HG03095 (cell line): ENCODE measurements at regions not wholly inside any gene's neighbourhood (a gene's known extent, or its start where the extent isn't known, plus 50 kb on each side); places are given as distances from the start of the nearest gene placed in this dataset.
"Not testable (repeated sequence)": the region's sequence is repeated elsewhere in the genome, so short reads cannot be mapped to it uniquely, and the experiment has no call there.

Source experiments
- ATAC-seq: cut with Tn5 transposase; IDR thresholded peaks from one replicate; pipeline ENCODE4 v1.9.1; 2021; ENCODE audit warnings: moderate library complexity; ENCODE audit not compliant: unreplicated experiment

- no peak for ATAC-seq
Observed at GRCh38 chr12:46629331-46630229, 196.2 kb downstream of the SLC38A4 start.

- no peak for ATAC-seq
Observed at GRCh38 chr12:46628176-46628575, 197.6 kb downstream of the SLC38A4 start.

DNA sequence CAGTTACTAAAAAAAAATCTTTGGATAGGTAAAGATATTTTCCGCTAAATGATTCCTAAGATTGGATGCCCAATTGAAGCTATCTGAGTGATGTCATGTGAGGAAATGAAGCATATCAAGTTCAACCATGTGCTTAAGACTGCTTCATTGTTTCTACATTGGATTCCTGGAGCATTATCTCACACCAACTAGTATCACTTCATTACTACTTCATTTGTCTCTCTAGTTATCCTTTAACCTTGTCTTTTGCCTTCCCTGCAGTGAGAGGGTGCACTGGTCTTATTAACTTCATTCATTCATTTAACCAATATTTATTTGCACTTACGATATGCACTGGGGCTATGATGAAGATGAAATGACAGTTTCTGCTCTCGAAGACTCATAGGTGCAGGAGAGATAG lies 198.1 kb downstream of the SLC38A4 start:
- ATAC-seq = no peak

DNA sequence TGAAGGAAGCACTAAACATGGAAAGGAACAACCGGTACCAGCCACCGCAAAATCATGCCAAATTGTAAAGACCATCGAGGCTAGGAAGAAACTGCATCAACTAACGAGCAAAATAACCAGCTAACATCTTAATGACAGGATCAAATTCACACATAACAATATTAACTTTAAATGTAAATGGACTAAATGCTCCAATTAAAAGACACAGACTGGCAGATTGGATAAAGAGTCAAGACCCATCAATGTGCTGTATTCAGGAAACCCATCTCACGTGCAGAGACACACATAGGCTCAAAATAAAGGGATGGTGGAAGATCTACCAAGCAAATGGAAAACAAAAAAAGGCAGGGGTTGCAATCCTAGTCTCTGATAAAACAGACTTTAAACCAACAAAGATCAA lies 206.3 kb downstream of the SLC38A4 start:
- ATAC-seq = not testable (repeated sequence)

- ATAC-seq = not testable (repeated sequence)
Observed at GRCh38 chr12:46617737-46618136, 208.1 kb downstream of the SLC38A4 start.

DNA sequence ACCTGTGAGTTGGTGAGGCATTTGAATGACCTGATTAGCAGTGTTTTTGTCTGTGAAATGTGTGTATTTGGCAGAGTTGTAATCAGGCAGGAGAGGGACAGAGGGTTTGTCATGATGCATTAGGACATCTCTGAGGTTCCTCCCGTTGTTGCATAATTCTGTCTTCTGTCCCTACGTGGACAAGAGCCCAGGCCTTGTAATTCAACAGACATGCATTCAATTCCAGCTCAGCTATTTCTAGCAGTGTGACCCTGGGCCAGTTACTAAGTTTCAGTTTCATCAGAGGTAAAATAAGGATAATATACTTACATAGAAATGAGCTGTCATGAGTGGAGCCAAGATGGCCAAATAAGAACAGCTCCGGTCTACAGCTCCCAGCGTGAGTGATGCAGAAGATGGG lies 208.6 kb downstream of the SLC38A4 start:
- ATAC-seq = no peak

DNA sequence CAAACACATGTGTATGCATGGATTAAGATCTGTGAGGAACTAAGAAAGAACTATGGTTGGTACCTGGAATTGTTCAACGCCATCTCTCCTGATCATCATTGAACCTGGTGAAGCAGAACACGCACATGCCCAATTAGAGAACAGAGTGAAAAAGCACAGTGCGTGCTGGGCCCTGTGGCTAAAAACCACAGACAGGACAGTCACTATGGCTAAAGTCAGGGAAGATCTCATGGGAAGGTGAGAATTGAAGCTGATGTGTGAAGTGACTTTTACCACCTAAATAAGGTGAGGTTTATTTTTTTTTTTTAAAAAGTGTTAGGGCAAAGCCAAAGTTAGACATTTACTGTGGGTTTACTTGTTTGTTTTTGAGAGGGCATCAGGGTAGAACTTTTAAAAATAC lies 215.0 kb downstream of the SLC38A4 start:
- no peak for ATAC-seq

- no peak for ATAC-seq
Observed at GRCh38 chr12:46609674-46610073, 216.1 kb downstream of the SLC38A4 start.

- no peak for ATAC-seq
Observed at GRCh38 chr12:46609273-46609623, 216.5 kb downstream of the SLC38A4 start.

- no peak for ATAC-seq
Observed at GRCh38 chr12:46608431-46609272, 217.1 kb downstream of the SLC38A4 start.

GRCh38 chr12:46604684-46605083 lies 221.1 kb downstream of the SLC38A4 start:
- no peak for ATAC-seq

DNA sequence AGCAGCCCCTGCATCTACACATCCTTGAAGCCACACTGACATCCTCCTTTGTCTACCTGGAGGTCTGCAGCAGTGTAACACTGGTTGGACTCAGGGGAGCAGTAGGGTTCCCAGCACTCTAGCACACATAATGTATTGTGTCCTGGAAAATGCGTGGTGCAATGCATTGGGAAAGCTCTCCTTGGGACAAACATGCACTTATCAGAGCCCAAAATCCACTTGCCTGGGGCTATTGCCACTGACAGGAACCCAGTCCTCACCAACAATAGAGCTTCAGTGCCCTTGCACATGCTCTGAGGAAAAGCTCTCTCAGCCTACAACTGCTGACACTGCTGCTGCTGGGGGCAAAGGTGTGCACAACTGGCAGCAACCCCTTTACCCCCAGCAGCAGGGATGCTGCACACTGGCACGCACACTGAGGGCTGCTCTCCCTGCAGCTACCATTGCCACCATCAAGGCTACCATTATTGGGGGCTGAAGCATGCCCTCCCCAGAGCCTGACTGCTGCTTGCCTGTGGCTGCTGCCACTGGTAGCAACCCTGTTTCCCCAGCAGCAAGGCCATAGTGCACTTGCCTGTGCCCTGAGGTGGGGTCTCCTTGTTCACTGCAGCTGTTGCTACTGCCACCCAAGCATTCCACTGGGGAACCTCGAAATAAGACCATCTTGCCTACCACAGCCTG lies 221.9 kb downstream of the SLC38A4 start:
- no peak for ATAC-seq

- ATAC-seq = no peak
Observed at GRCh38 chr12:46602474-46602873, 223.3 kb downstream of the SLC38A4 start.

- ATAC-seq = no peak
Observed at GRCh38 chr12:46590991-46591703, 218.6 kb upstream of the SLC38A2 start.

DNA sequence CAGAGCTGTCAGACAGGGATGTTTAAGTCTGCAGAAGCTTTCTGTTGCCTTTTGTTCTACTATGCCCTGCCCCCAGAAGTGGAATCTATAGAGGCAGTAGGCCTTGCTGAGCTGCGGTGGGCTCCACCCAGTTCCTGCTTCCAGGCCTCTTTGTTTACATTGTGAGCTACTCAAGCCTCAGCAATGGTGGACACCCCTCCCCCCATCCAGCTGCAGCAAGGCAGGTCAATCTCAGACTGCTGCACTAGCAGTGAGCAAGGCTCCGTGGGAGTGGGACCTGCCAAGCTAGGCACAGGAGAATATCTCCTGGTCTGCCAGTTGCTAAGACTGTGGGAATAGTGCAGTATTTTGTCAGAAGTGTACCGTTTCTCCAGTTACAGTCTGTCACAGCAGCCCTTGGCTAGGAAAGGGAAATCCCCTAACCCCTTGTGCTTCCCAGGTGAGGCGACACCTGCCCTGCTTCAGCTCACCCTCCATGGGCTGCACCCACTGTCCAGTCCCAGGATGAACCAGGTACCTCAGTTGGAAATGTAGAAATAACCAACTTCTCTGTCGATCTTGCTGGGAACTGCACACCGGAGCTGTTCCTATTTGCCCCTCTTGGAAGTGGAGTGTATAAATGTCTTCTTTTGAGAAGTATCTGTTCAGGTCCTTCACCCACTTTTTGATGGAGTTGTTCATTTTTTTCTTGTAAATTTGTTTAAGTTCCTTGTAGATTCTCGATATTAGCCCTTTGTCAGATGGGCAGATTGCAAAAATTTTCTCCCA lies 213.5 kb upstream of the SLC38A2 start:
- ATAC-seq = no peak

DNA sequence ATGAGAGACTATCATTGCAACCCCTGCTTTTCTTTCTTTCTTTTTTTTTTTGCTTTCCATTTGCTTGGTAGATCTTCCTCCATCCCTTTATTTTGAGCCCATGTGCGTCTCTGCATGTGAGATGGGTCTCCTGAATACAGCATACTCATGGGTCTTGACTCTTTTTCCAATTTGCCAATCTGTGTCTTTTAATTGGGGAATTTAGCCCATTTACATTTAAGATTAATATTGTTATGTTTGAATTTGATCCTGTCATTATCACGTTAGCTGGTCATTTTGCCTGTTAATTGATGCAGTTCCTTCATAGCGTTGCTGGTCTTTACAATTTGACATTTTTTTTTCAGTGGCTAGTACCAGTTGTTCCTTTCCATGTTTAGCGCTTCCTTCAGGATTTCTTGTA lies 211.5 kb upstream of the SLC38A2 start:
- not testable (repeated sequence) for ATAC-seq

DNA sequence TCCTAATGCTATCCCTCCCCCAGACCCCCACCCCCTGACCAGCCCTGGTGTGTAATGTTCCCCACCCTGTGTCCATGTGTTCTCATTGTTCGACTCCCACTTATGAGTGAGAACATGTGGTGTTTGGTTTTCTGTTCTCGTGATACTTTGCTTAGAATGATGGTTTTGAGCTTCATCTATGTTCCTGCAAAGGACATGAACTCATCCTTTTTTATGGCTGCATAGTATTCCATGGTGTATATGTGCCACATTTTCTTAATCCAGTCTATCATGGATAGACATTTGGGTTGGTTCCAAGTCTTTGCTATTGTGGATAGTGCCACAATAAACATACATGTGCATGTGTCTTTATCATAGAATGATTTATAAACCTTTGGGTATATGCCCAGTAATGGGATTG lies 209.4 kb upstream of the SLC38A2 start:
- not testable (repeated sequence) for ATAC-seq

- ATAC-seq = no peak
Observed at GRCh38 chr12:46580445-46580844, 207.9 kb upstream of the SLC38A2 start.

DNA sequence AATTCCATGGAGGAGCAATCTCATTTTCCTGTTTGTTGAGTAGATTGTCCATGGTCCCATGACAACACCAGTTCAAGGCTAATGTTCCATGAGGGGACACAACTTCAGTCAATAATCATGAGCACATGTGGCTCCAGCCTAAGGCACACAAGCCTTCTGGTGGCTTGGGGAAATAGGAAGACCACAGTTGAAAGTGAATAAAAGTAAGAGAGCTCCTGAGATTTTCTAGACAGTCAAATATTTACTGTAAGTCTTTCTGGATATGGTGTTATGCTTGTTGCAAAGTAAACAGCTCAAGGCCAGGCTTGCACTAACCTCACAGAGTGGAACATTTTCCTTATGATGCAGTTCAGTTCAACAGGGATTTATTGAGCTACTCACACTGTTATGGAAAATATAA lies 206.9 kb upstream of the SLC38A2 start:
- no peak for ATAC-seq
